ENCODE measurements at regions not wholly inside any gene's neighbourhood (a gene's known extent, or its start where the extent isn't known, plus 50 kb on each side); places are given as distances from the start of the nearest gene placed in this dataset.
"Not testable (repeated sequence)": the region's sequence is repeated elsewhere in the genome, so short reads cannot be mapped to it uniquely, and the experiment has no call there.

- DNase-seq: no peak
Observed at GRCh38 chr10:22824520-22824919, 103.3 kb upstream of the ARMC3 start.

- DNase-seq: no peak
Observed at GRCh38 chr10:22823109-22823508, 104.7 kb upstream of the ARMC3 start.

- not testable (repeated sequence) for DNase-seq
Observed at GRCh38 chr10:22821921-22822320, 105.9 kb upstream of the ARMC3 start.

- DNase-seq: no peak
Observed at GRCh38 chr10:22821501-22821900, 106.4 kb upstream of the ARMC3 start.

GRCh38 chr10:22816298-22816653 is 101.9 kb upstream of the PIP4K2A start:
- no peak for DNase-seq

GRCh38 chr10:22810643-22811465 is 96.5 kb upstream of the PIP4K2A start:
- DNase-seq: no peak

DNA sequence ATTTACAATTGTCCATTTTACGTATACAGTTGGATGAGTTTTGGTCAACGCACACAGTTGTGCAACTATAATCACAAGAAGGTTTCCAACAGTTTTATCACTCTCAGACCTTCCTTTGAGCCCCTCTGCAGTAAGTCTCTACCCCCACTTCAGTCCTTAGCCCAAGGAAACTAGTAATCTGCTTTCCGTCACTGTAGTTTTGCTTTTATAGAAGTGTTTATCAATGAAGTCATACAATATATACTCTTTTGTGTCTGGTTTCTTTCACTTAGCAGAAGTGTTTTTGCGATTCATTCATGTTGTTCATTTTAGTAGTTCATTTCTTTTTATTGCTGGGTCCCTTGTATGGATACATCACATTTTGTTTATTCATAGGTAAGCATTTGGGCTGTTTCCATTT is 92.9 kb upstream of the PIP4K2A start:
- no peak for DNase-seq

- DNase-seq: no peak
Observed at GRCh38 chr10:22805304-22805703, 90.9 kb upstream of the PIP4K2A start.

- DNase-seq: no peak
Observed at GRCh38 chr10:22803261-22803885, 89.0 kb upstream of the PIP4K2A start.

DNA sequence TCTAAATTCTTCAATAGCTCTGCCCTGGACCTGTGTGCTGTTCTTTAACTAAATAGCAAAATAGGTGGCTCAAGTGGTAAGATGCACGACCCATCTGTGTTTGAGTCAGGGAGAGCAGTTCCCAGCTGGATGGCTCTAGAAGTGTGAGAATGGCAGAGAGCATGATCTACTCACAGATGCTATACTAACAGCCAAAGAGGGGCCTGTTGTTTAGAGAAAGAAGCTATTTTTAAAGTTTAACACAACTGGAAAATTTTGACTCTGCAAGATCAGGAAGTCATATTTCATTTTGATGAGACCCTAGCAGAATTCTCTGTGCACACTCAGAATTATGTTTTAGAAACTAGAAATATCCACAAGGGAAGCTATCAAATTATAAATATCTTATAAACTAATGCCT is 87.4 kb upstream of the PIP4K2A start:
- no peak for DNase-seq

DNA sequence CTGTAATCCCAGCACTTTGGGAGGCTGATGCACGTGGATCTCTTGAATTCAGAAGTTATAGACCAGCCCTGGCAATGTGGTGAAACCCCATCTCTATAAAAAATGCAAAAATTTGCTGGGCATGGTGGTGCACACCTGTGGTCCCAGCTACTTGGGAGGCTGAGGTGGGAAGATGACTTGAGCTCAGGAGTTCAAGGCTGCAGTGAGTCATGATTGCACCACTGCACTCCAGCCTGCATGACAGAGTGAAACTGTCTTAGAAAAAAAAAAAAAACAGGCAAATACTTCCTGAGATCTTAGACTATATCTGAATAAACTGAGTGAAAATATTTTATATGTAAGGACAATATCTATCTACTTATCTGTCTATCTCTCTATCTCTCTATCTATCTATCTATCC is 83.4 kb upstream of the PIP4K2A start:
- not testable (repeated sequence) for DNase-seq

GRCh38 chr10:22795546-22795945 is 81.2 kb upstream of the PIP4K2A start:
- no peak for DNase-seq

- no peak for DNase-seq
Observed at GRCh38 chr10:22792161-22792560, 77.8 kb upstream of the PIP4K2A start.

DNA sequence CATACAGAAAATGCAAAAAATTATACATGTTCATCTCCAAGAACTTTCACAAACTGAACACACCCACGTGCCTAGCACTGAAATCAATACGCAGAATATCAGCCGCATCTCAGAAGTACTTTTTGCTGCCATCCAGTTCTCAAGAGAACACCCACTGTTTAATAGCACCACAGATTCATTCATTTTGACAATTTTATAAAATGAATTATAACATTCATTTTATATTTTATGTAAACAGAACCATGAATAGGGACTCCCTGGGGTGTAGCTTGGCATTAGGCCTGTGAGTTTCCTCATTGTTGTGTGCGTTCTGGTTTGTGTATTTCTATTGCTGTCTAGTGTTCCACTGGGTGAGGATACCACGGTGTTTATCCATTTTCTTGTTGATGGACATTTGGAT is 77.3 kb upstream of the PIP4K2A start:
- DNase-seq: no peak

- DNase-seq: no peak
Observed at GRCh38 chr10:22784668-22785067, 70.3 kb upstream of the PIP4K2A start.

- no peak for DNase-seq
Observed at GRCh38 chr10:22783807-22784206, 69.4 kb upstream of the PIP4K2A start.

DNA sequence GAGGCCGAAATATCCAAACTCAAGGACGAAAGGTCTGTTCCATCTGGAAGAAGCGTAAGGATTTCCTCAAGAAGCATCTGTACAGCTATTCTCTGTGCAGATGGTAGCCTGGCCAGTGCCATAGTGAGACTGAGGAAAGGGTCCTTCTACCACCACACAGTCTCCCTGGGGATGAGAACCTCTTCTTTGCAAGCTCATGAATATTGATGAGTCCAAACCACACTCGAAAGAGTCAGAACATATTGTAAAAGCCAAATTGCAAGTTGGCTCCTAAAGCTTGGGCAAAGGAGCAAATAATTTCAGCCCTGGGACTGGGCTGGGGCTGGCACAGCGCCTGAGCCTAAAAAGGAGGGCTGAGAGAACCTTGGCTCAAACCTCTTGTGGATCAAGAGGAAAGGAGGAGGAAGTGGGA is 66.1 kb upstream of the PIP4K2A start:
- no peak for DNase-seq

GRCh38 chr10:22779331-22780019 is 65.1 kb upstream of the PIP4K2A start:
- no peak for DNase-seq

GRCh38 chr10:22774102-22774501 is 59.7 kb upstream of the PIP4K2A start:
- no peak for DNase-seq

DNA sequence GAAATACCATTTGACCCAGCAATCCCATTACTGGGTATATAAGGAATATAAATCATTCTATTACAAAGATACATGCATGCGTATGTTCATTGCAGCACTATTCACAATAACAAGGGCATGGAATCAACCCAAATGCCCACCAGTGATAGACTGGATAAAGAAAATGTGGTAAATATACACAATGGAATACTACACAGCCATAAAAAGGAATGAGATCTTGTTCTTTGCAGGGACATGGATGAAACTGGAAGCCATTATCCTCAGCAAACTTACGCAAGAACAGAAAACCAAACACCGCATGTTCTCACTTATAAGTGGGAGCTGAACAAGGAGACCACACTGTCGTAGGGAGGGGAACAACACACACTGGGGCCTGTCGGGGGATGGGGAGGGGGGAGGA is 57.3 kb upstream of the PIP4K2A start:
- DNase-seq: not testable (repeated sequence)

DNA sequence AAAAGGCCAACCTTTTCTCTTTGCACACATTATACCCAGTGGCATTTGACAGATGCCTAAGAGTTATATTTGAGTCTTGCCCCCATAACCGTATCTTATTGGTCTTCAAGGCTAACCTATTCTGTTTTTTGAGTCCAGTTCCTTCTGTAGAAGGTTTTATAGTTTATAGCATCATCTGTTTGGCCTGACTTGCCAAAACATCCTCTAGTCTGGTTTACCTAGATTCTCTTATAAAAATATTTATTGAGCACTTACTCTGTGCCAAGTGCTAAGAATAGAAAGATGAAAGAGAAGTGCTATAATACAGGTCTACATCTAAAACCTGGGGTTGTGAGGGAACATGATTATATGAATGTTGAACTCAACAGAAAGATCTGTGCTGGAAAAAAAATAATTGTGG is 55.9 kb upstream of the PIP4K2A start:
- no peak for DNase-seq

DNA sequence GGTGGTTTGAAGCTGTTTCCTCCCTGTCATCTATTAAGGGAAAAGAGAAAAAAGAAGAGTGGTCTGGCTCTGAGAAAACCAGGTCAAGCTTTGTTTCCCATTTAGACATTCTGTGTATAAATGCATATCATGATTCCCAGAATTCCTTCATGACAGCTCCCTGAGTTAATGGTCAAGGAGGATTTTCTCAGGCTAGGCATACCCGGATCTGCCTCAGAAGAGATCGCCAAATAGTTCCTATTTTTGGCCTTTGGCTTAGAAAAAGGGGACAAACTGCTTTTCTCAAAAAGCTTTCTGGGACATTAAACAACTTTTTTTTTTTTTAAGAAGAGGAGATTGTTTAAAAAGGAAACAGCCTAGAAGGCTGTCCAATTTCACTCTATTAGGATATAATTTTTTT is 53.5 kb upstream of the PIP4K2A start:
- DNase-seq: no peak

GRCh38 chr10:22766693-22767092 is 52.3 kb upstream of the PIP4K2A start:
- DNase-seq: no peak
